HPDE6-E6E7 (cell line): ENCODE measurements at regions not wholly inside any gene's neighbourhood (a gene's known extent, or its start where the extent isn't known, plus 50 kb on each side); places are given as distances from the start of the nearest gene placed in this dataset.
A peak's percentile ranks its signal among the peaks of the same experiment; 100 is the strongest.

ENCODE experiments used
- DNase-seq: peaks from one replicate; pipeline ENCODE4 v3.0.0; 2011; ENCODE audit warnings: missing footprints; ENCODE audit errors: extremely low spot score

- DNase-seq: no peak
Measured at GRCh38 chr4:128601991-128602695, 207.4 kb upstream of the JADE1 start.

- DNase-seq: peak; percentile 75
Measured at GRCh38 chr4:128600996-128601871, 208.3 kb upstream of the JADE1 start.

- DNase-seq: no peak
Measured at GRCh38 chr4:128600410-128600809, 209.1 kb upstream of the JADE1 start.

GRCh38 chr4:128597500-128597899 is 212.0 kb upstream of the JADE1 start:
- no peak for DNase-seq

- no peak for DNase-seq
Measured at GRCh38 chr4:128596853-128597252, 212.6 kb upstream of the JADE1 start.

- DNase-seq: no peak
Measured at GRCh38 chr4:128596115-128596514, 213.4 kb upstream of the JADE1 start.

GRCh38 chr4:128591482-128591881 is 218.0 kb upstream of the JADE1 start:
- no peak for DNase-seq

- DNase-seq: no peak
Measured at GRCh38 chr4:128590773-128591172, 218.7 kb upstream of the JADE1 start.

GRCh38 chr4:128590034-128590740 is 219.3 kb upstream of the JADE1 start:
- DNase-seq: no peak

GRCh38 chr4:128589384-128589965 is 220.0 kb upstream of the JADE1 start:
- no peak for DNase-seq

- no peak for DNase-seq
Measured at GRCh38 chr4:128587382-128587781, 222.1 kb upstream of the JADE1 start.

GRCh38 chr4:128583753-128584712 is 225.5 kb upstream of the JADE1 start:
- DNase-seq: no peak

GRCh38 chr4:128582427-128582870 is 227.1 kb upstream of the JADE1 start:
- DNase-seq: no peak

GRCh38 chr4:128579154-128579853 is 230.2 kb upstream of the JADE1 start:
- DNase-seq: no peak

GRCh38 chr4:128574706-128575105 is 234.8 kb upstream of the JADE1 start:
- DNase-seq: no peak

- no peak for DNase-seq
Measured at GRCh38 chr4:128573781-128574508, 235.6 kb upstream of the JADE1 start.

- DNase-seq: no peak
Measured at GRCh38 chr4:128572778-128573241, 236.7 kb upstream of the JADE1 start.

GRCh38 chr4:128571747-128572146 is 237.8 kb upstream of the JADE1 start:
- DNase-seq: peak; percentile 64

GRCh38 chr4:128570387-128570975 is 239.0 kb upstream of the JADE1 start:
- DNase-seq: peak; percentile 28
